ENCODE measurements at regions not wholly inside any gene's neighbourhood (a gene's known extent, or its start where the extent isn't known, plus 50 kb on each side); places are given as distances from the start of the nearest gene placed in this dataset.

GRCh38 chr6:74853991-74854390, 351.9 kb downstream of the COL12A1 start:
- intact Hi-C loops (cut with DNase I) = no loop called here
- DNase-seq (ENCODE audit: low spot score) = no peak
- H3K27me3 ChIP-seq (replicated peaks; ENCODE audit: insufficient read depth) = no peaks in the 10 kb centered on the region
- H3K4me3 ChIP-seq = no peak overlapping the region
- H3K9me3 ChIP-seq = no peaks in the 10 kb centered on the region
- TF ChIP-seq, protein P1, sequence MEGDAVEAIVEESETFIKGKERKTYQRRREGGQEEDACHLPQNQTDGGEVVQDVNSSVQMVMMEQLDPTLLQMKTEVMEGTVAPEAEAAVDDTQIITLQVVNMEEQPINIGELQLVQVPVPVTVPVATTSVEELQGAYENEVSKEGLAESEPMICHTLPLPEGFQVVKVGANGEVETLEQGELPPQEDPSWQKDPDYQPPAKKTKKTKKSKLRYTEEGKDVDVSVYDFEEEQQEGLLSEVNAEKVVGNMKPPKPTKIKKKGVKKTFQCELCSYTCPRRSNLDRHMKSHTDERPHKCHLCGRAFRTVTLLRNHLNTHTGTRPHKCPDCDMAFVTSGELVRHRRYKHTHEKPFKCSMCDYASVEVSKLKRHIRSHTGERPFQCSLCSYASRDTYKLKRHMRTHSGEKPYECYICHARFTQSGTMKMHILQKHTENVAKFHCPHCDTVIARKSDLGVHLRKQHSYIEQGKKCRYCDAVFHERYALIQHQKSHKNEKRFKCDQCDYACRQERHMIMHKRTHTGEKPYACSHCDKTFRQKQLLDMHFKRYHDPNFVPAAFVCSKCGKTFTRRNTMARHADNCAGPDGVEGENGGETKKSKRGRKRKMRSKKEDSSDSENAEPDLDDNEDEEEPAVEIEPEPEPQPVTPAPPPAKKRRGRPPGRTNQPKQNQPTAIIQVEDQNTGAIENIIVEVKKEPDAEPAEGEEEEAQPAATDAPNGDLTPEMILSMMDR (IDR thresholded peaks at IDR 0.05) = no peak
- TF ChIP-seq POLR2A (IDR thresholded peaks at IDR 0.05) = no peak
- TF ChIP-seq POLR2AphosphoS5 (IDR thresholded peaks at IDR 0.05) = no peak
- no peaks in the 10 kb centered on the region for H3K4me1 ChIP-seq (replicated peaks)
- H3K36me3 ChIP-seq = no peaks in the 10 kb centered on the region
- H3K27ac ChIP-seq = no peak overlapping the region

GRCh38 chr6:74851596-74851995, 354.3 kb downstream of the COL12A1 start:
- Histone ChIP-seq H3K27ac (no peak overlapping the region), H3K4me3 (no peak overlapping the region), H3K4me1 (replicated peaks) (no peaks in the 10 kb centered on the region), H3K9me3 (no peaks in the 10 kb centered on the region), H3K36me3 (no peaks in the 10 kb centered on the region), H3K27me3 (replicated peaks; ENCODE audit: insufficient read depth) (no peaks in the 10 kb centered on the region)
- intact Hi-C loops (cut with DNase I) = no loop called here
- 62% methylated on average over 2 of the region's 2 CpGs for WGBS
- DNase-seq (ENCODE audit: low spot score) = no peak
- no peak for TF ChIP-seq POLR2A (IDR thresholded peaks at IDR 0.05)
- TF ChIP-seq, protein P1 (IDR thresholded peaks at IDR 0.05) = no peak
- no peak for TF ChIP-seq POLR2AphosphoS5 (IDR thresholded peaks at IDR 0.05)

GRCh38 chr6:74840953-74841352, 364.9 kb downstream of the COL12A1 start:
- WGBS = 89% methylated on average over 3 of the region's 3 CpGs
- TF ChIP-seq POLR2AphosphoS5 (IDR thresholded peaks at IDR 0.05) (no peak), POLR2A (IDR thresholded peaks at IDR 0.05) (no peak)
- TF ChIP-seq, protein P1 (IDR thresholded peaks at IDR 0.05) = no peak
- intact Hi-C loops (cut with DNase I) = no loop called here

DNA sequence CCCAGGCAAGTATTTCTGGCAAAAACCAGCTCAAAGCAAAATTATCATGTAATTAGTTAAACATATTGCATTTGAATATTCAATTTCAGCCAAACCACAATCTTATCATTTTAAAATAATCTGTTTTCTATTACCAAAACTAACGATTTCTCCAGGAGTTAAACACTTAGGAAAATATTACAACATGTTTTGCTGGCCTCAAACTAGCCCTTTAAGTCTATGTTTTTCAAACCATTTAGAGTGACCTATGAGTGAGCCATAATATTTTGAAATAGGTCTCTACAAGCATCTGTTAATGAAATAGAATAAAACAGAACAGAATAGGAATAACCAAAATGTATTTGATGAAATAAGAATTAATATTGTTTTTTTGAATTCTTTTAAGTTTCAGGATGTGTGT, 370.9 kb downstream of the COL12A1 start:
- H3K4me3 ChIP-seq = no peak overlapping the region
- DNase-seq (ENCODE audit: low spot score) = no peak
- intact Hi-C loops (cut with DNase I) = no loop called here
- 78% methylated on average over 1 of the region's 1 CpG for WGBS
- no peaks in the 10 kb centered on the region for H3K9me3 ChIP-seq
- no peaks in the 10 kb centered on the region for H3K36me3 ChIP-seq
- no peaks in the 10 kb centered on the region for H3K4me1 ChIP-seq (replicated peaks)
- TF ChIP-seq POLR2AphosphoS5 (IDR thresholded peaks at IDR 0.05) = no peak
- TF ChIP-seq, protein P1 (IDR thresholded peaks at IDR 0.05) = no peak
- H3K27ac ChIP-seq = no peak overlapping the region
- no peaks in the 10 kb centered on the region for H3K27me3 ChIP-seq (replicated peaks; ENCODE audit: insufficient read depth)

More at GRCh38 chr6:74840953-74841352, 364.9 kb downstream of the COL12A1 start:
- no peaks in the 10 kb centered on the region for H3K36me3 ChIP-seq
- H3K4me1 ChIP-seq (replicated peaks) = no peaks in the 10 kb centered on the region
- no peak overlapping the region for H3K4me3 ChIP-seq
- no peaks in the 10 kb centered on the region for H3K9me3 ChIP-seq
- DNase-seq (ENCODE audit: low spot score) = no peak
- H3K27me3 ChIP-seq (replicated peaks; ENCODE audit: insufficient read depth) = no peaks in the 10 kb centered on the region
- H3K27ac ChIP-seq = no peak overlapping the region

- Histone ChIP-seq H3K27me3 (replicated peaks; ENCODE audit: insufficient read depth) (no peaks in the 10 kb centered on the region), H3K4me1 (replicated peaks) (no peaks in the 10 kb centered on the region), H3K9me3 (no peaks in the 10 kb centered on the region), H3K4me3 (no peak overlapping the region), H3K36me3 (no peaks in the 10 kb centered on the region), H3K27ac (no peak overlapping the region)
- TF ChIP-seq, protein P1 (IDR thresholded peaks at IDR 0.05) = no peak
- TF ChIP-seq POLR2AphosphoS5 (IDR thresholded peaks at IDR 0.05) (no peak), POLR2A (IDR thresholded peaks at IDR 0.05) (no peak)
- intact Hi-C loops (cut with DNase I) = no loop called here
- DNase-seq (ENCODE audit: low spot score) = no peak
- WGBS = 65% methylated on average over 6 of the region's 6 CpGs
Measured at GRCh38 chr6:74826263-74826662, 379.6 kb downstream of the COL12A1 start.
